ENCODE measurements at regions not wholly inside any gene's neighbourhood (a gene's known extent, or its start where the extent isn't known, plus 50 kb on each side); places are given as distances from the start of the nearest gene placed in this dataset.

DNA sequence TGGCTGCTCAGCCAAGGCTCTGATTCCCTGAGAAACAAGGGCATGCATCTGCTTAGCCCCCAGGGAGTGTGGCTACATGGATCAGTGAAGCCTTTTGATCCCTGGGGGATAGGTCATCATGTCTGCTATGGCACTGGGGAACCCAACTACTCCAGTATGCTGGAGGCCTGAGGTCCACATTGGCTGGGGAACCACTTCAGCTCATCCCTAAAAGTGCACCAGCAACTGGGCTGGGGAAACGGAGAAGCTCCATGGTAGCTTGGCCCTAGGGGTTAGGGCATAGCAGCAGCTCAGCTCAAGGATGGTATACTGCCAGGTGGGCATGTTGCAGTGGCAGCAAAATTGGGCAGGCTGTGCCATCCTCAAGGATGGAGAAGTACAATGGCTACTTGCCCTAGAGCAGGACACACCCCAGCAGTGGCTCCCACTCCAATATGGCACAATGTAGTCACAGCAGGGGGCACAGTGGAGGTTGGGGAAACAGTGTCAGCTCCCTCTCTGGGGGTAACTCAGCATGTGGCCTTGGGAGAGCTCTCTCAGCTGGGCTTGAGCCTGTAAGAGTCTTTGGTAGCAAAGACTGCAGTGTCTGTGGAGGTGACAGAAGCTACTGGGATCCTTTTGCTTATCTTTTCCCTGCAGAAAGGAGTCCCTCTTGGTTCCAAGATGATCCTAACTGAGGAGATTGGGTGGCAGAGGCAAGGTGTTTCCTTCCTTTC lies 111.5 kb upstream of the FSTL4 start:
- no peak for TF ChIP-seq POLR2A (IDR thresholded peaks at IDR 0.05)
- no peak for TF ChIP-seq POLR2AphosphoS5 (IDR thresholded peaks at IDR 0.05)
- TF ChIP-seq EP300 (IDR thresholded peaks at IDR 0.05): no peak
- TF ChIP-seq CTCF (IDR thresholded peaks at IDR 0.05): no peak

Data from gastroesophageal sphincter (tissue), 3 donors.